ENCODE measurements at regions not wholly inside any gene's neighbourhood (a gene's known extent, or its start where the extent isn't known, plus 50 kb on each side); places are given as distances from the start of the nearest gene placed in this dataset.

DNA sequence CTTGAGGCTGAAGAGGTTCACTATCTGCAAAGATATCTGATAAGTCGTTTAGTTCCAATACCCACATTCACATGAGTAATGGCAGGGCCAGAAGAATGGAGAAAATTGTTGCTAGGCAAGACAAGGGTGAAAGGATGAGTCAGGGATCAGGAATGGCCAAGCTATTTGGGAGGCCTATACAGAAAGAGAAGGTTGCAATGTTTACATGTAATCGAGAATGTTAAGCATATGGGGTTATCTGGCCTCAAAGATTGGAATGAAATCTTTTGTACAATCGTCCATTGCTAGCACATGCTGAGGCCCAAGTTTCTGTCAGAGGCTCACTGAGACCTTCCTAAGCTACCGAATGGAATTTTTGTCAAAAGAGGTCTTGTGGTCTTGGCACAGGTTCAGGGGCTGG is 299.9 kb upstream of the PLD5 start:
- no peak overlapping the region for H3K4me2 ChIP-seq
- ATAC-seq = no peak
- H3K27ac ChIP-seq (ENCODE audit: low read depth) = no peak overlapping the region
- H2AFZ ChIP-seq = no peak overlapping the region
- H3K4me3 Mint-ChIP-seq = no peak overlapping the region
- no peak overlapping the region for H3K27ac Mint-ChIP-seq
- H3K27me3 ChIP-seq (ENCODE audit: insufficient read depth) = no peaks in the 10 kb centered on the region
- H3K79me2 ChIP-seq (replicated peaks; ENCODE audit: insufficient read depth) = no peaks in the 10 kb centered on the region
- H3K36me3 Mint-ChIP-seq (ENCODE audit: low read depth) = no peaks in the 10 kb centered on the region
- peaks cover 4% of the 10 kb centered on the region for H3K27me3 Mint-ChIP-seq (ENCODE audit: insufficient read depth, low read depth, poor library complexity)
- TF ChIP-seq, protein P1, sequence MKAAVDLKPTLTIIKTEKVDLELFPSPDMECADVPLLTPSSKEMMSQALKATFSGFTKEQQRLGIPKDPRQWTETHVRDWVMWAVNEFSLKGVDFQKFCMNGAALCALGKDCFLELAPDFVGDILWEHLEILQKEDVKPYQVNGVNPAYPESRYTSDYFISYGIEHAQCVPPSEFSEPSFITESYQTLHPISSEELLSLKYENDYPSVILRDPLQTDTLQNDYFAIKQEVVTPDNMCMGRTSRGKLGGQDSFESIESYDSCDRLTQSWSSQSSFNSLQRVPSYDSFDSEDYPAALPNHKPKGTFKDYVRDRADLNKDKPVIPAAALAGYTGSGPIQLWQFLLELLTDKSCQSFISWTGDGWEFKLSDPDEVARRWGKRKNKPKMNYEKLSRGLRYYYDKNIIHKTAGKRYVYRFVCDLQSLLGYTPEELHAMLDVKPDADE (IDR thresholded peaks at IDR 0.05) = no peak
- TF ChIP-seq CREB1 (CRISPR knock-in tag; IDR thresholded peaks at IDR 0.05; ENCODE audit: low read depth) = no peak
- TF ChIP-seq, protein P2, sequence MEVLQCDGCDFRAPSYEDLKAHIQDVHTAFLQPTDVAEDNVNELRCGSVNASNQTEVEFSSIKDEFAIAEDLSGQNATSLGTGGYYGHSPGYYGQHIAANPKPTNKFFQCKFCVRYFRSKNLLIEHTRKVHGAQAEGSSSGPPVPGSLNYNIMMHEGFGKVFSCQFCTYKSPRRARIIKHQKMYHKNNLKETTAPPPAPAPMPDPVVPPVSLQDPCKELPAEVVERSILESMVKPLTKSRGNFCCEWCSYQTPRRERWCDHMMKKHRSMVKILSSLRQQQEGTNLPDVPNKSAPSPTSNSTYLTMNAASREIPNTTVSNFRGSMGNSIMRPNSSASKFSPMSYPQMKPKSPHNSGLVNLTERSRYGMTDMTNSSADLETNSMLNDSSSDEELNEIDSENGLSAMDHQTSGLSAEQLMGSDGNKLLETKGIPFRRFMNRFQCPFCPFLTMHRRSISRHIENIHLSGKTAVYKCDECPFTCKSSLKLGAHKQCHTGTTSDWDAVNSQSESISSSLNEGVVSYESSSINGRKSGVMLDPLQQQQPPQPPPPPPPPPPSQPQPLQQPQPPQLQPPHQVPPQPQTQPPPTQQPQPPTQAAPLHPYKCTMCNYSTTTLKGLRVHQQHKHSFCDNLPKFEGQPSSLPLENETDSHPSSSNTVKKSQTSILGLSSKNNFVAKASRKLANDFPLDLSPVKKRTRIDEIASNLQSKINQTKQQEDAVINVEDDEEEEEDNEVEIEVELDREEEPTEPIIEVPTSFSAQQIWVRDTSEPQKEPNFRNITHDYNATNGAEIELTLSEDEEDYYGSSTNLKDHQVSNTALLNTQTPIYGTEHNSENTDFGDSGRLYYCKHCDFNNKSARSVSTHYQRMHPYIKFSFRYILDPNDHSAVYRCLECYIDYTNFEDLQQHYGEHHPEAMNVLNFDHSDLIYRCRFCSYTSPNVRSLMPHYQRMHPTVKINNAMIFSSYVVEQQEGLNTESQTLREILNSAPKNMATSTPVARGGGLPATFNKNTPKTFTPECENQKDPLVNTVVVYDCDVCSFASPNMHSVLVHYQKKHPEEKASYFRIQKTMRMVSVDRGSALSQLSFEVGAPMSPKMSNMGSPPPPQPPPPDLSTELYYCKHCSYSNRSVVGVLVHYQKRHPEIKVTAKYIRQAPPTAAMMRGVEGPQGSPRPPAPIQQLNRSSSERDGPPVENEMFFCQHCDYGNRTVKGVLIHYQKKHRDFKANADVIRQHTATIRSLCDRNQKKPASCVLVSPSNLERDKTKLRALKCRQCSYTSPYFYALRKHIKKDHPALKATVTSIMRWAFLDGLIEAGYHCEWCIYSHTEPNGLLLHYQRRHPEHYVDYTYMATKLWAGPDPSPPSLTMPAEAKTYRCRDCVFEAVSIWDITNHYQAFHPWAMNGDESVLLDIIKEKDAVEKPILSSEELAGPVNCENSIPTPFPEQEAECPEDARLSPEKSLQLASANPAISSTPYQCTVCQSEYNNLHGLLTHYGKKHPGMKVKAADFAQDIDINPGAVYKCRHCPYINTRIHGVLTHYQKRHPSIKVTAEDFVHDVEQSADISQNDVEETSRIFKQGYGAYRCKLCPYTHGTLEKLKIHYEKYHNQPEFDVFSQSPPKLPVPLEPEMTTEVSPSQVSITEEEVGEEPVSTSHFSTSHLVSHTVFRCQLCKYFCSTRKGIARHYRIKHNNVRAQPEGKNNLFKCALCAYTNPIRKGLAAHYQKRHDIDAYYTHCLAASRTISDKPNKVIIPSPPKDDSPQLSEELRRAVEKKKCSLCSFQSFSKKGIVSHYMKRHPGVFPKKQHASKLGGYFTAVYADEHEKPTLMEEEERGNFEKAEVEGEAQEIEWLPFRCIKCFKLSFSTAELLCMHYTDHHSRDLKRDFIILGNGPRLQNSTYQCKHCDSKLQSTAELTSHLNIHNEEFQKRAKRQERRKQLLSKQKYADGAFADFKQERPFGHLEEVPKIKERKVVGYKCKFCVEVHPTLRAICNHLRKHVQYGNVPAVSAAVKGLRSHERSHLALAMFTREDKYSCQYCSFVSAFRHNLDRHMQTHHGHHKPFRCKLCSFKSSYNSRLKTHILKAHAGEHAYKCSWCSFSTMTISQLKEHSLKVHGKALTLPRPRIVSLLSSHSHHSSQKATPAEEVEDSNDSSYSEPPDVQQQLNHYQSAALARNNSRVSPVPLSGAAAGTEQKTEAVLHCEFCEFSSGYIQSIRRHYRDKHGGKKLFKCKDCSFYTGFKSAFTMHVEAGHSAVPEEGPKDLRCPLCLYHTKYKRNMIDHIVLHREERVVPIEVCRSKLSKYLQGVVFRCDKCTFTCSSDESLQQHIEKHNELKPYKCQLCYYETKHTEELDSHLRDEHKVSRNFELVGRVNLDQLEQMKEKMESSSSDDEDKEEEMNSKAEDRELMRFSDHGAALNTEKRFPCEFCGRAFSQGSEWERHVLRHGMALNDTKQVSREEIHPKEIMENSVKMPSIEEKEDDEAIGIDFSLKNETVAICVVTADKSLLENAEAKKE (CRISPR knock-in tag; IDR thresholded peaks at IDR 0.05) = no peak
- no peak for TF ChIP-seq JUNB (IDR thresholded peaks at IDR 0.05; ENCODE audit: unreplicated experiment)
- TF ChIP-seq, protein P3, sequence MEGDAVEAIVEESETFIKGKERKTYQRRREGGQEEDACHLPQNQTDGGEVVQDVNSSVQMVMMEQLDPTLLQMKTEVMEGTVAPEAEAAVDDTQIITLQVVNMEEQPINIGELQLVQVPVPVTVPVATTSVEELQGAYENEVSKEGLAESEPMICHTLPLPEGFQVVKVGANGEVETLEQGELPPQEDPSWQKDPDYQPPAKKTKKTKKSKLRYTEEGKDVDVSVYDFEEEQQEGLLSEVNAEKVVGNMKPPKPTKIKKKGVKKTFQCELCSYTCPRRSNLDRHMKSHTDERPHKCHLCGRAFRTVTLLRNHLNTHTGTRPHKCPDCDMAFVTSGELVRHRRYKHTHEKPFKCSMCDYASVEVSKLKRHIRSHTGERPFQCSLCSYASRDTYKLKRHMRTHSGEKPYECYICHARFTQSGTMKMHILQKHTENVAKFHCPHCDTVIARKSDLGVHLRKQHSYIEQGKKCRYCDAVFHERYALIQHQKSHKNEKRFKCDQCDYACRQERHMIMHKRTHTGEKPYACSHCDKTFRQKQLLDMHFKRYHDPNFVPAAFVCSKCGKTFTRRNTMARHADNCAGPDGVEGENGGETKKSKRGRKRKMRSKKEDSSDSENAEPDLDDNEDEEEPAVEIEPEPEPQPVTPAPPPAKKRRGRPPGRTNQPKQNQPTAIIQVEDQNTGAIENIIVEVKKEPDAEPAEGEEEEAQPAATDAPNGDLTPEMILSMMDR (conservative IDR thresholded peaks at IDR 0.05; ENCODE audit: low read depth in 2 of 2) = no peak
- TF ChIP-seq, protein P4, sequence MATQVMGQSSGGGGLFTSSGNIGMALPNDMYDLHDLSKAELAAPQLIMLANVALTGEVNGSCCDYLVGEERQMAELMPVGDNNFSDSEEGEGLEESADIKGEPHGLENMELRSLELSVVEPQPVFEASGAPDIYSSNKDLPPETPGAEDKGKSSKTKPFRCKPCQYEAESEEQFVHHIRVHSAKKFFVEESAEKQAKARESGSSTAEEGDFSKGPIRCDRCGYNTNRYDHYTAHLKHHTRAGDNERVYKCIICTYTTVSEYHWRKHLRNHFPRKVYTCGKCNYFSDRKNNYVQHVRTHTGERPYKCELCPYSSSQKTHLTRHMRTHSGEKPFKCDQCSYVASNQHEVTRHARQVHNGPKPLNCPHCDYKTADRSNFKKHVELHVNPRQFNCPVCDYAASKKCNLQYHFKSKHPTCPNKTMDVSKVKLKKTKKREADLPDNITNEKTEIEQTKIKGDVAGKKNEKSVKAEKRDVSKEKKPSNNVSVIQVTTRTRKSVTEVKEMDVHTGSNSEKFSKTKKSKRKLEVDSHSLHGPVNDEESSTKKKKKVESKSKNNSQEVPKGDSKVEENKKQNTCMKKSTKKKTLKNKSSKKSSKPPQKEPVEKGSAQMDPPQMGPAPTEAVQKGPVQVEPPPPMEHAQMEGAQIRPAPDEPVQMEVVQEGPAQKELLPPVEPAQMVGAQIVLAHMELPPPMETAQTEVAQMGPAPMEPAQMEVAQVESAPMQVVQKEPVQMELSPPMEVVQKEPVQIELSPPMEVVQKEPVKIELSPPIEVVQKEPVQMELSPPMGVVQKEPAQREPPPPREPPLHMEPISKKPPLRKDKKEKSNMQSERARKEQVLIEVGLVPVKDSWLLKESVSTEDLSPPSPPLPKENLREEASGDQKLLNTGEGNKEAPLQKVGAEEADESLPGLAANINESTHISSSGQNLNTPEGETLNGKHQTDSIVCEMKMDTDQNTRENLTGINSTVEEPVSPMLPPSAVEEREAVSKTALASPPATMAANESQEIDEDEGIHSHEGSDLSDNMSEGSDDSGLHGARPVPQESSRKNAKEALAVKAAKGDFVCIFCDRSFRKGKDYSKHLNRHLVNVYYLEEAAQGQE (IDR thresholded peaks at IDR 0.05; ENCODE audit: unreplicated experiment) = no peak
- no peak for TF ChIP-seq ZNF114 (CRISPR knock-in tag; IDR thresholded peaks at IDR 0.05)
- no peak for TF ChIP-seq POLR2AphosphoS5 (IDR thresholded peaks at IDR 0.05; ENCODE audit: low read depth)
- no peak for TF ChIP-seq EZH2phosphoT487 (IDR thresholded peaks at IDR 0.05; ENCODE audit: unreplicated experiment)
- no peak for TF ChIP-seq ZNF331 (CRISPR knock-in tag; IDR thresholded peaks at IDR 0.05; ENCODE audit: low read depth)
- no peak for TF ChIP-seq NANOG (IDR thresholded peaks at IDR 0.05; ENCODE audit: borderline replicate concordance)
- TF ChIP-seq STAT1 (IDR thresholded peaks at IDR 0.05; ENCODE audit: unreplicated experiment) = no peak
- H3F3A ChIP-seq (replicated peaks; ENCODE audit: low read depth) = no peaks in the 10 kb centered on the region
- no peaks in the 10 kb centered on the region for H4K20me1 ChIP-seq (replicated peaks; ENCODE audit: insufficient read depth)
- no peaks in the 10 kb centered on the region; the same call in 1 of the 2 replicates for H3K9me2 ChIP-seq (ENCODE audit: insufficient read depth)
- no peak overlapping the region for H3K4me3 ChIP-seq
- peaks cover under 1% of the 10 kb centered on the region; the same call in 1 of the 2 replicates for H3K4me1 ChIP-seq (ENCODE audit: insufficient read depth)
- H3K4me1 Mint-ChIP-seq = peaks cover 14% of the 10 kb centered on the region
- no peaks in the 10 kb centered on the region for H3K36me3 ChIP-seq (ENCODE audit: insufficient read depth)
- no peaks in the 10 kb centered on the region for H3K9me3 Mint-ChIP-seq
- no peak for DNase-seq (ENCODE audit: low spot score)

Measured in GM23338 (cell line).